ENCODE measurements at regions not wholly inside any gene's neighbourhood (a gene's known extent, or its start where the extent isn't known, plus 50 kb on each side); places are given as distances from the start of the nearest gene placed in this dataset.
"Not testable (repeated sequence)": the region's sequence is repeated elsewhere in the genome, so short reads cannot be mapped to it uniquely, and the experiment has no call there.

DNA sequence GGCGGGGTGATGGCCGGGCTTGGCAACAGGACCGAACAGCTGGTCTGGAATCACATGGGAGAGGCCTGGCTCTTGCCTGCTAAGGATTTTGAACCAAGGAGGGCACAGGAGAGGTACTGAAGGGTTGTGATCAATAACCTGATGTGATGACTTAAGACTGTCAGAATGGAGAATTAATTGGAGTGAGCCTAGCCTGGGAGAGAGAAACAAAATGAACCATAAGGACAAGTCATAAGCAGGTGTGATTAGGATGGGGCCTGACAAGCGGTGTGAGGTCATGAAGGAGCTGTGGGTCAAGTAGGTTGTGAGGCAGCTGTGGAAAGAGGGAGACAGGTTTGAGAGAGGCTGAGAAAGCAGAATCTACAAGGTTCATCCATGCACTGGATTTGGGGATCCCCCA lies 104.6 kb downstream of the MED10 start:
- no peak for DNase-seq (ENCODE audit: low read depth, low spot score)

DNA sequence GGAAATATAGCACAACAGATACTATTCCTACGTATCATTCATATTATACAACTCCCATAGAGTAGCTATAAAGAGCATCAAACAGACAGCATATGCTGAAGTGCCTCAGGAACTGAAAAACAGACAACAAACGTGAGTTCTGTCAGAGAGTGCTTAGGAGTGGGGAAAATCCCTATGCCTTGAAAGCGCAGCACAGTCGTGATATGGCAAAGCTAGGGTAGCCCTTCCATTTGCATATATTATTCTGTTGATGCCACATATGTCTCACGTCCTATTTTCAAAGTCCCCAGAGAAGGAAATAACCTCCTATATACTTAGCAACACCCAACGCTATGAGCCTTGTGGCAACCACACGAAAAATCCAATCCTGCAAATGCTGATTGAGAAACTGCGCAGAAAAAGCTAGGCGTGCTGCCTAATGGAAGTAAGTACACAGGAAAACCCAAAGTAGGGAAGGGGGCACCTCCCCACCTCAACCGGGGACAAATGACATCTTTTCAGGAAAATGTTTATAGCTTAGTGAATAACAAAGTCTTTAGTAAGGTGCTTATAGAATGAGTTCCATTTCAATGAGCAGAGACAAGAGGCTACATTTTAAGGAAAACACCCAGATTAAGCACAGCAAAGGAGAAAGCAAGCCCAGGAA lies 105.1 kb downstream of the MED10 start:
- DNase-seq (ENCODE audit: low read depth, low spot score), result no peak

DNA sequence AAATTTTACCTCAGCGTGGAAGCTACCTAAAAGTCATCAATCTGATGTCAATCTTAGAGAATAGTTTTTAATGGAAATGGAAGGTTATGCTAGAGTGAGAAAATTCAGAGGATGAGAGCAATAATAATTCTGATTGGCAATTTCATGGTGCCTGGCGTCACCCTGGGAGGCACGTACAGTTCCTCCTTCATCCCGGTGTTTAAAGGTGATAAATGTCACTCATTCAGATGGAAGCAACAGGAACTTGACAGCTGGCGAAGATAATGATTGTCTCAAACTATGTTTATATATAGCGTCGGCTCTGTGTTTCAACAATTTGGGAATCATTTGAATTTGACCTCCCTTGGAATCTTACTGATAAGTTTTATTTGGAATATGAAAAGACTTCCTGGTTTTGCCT lies 108.4 kb downstream of the MED10 start:
- DNase-seq (ENCODE audit: low read depth, low spot score), result no peak

DNA sequence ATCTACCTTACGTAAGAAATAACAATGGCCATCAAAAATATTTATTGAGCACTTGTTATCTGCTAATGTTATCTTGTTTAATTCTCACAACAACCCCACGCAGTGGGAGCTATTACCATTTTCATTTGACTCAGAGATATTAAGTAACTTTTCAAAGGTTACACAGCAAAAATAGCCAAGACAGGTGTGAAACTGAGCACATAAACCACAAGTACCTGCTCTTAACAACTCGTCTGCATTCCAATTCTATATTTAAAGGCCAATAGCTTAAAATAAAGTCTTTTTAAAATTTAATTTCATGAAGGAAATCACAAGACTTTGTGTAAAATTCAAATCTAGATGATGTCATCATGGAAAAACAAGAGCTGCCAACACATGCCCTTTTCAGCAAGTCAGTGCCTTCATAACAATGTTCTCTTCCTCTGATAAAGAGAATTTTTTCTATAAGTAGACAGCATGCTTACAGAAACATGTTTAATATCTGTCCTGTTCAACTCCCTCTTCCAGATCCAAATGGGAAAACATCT lies 111.6 kb downstream of the MED10 start:
- no peak for DNase-seq (ENCODE audit: low read depth, low spot score)

DNA sequence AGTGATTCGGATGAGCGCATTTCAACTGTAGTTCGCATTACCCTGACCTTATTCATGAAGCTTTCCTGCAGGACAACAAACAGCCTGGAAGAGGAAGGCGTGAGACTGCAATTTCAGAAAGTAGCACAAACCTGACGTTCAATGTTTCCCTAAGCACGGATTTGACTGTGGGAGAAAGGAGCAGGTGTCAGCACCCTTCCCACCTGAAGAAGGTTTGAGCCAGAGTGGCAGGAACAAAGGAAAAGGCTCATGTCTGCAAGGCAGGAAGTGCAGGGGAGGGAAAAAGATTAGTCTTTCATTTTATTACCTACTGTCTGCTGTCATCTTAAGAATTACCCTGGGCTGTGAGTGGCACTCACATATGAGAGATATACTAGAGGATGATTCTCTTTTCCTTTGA lies 114.0 kb downstream of the MED10 start:
- DNase-seq (ENCODE audit: low read depth, low spot score), result no peak

DNA sequence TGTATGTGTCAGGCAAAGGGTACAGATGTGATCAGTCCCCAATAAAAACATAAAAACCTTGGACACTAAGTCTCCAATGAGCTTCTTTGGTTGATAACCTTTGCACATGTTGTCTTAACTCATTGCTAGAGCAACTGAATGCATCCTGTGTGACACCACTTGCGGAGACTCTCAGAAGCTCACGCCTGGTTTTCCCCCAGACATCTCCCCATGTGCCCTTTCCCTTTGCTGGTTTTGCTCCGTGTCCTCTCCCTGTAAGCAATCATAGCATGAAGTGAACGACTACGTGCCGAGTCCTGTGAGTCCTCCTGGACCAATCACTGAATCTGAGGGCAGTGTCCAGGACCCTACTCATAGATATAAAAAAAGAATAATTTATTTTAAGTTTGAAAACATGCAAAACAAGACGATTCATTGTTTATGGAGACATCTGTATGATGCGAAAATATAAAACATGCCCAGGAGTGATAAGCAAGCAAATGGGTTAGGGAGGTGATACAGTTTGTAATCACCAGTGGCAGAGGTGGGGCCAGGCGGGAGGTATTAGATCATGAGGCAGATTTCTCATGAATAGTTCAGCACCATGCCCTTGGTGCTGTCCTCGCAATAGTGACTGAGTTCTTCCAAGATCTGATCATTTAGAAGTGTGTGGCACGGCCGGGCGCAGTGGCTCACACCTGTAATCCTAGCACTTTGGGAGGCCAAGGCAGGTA lies 115.5 kb downstream of the MED10 start:
- DNase-seq (ENCODE audit: low read depth, low spot score), result no peak

DNA sequence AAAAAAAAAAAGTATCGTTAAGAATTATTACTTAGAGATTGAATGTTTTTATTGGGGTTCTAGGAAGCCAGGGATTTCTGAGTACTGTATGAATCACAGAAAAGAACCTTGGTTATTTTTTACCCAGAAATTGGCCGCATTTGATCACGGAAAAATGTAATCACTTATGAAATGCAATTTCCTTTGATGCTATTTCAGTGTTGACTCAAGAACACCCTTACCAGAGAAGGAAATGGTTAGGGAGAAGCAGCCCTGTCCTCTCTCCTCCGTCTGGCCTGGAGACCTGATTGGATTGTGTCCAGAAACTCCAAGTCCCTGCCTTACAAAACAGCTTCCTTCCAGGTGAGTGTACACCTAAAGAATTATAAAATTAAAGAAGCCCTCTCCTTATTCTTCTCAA lies 116.7 kb downstream of the MED10 start:
- DNase-seq (ENCODE audit: low read depth, low spot score), result no peak

DNA sequence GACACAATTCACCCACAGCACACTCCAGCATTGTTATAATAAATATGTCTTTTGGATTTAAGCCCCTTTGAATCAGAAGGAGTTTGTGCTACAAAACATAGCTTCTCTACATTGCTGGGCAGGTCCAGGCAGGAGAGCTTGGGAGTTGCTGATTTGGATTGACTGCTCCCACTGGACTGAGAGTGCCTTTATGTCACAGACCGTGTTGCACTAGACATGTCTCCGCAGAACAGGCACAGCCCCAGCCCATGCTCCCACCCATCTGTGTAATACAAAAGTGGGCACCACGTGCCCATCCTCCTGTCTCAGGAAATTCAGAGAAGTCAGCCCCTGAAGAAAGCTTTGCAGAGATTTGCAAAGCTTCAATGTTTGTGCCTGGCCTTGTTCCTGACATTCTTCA lies 117.1 kb downstream of the MED10 start:
- DNase-seq (ENCODE audit: low read depth, low spot score), result no peak

DNA sequence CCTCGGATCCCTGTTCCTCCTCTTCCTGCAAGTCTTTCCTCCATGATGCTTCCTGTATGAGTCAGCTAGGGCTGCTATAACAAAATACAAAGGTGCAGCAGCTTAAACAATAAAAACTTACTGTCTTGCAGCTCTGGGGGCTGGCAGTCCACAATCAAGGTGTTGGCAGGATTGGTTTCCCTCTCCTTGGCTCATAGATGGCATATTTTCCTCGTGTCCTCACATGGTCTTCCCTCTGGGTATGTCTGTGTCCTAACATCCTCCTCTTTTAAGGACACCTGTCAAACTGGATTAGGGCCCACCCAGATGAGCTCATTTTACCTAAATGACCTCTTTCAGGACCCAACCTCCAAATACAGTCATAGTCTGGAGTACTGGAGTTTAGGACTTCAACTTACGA lies 117.5 kb downstream of the MED10 start:
- no peak for DNase-seq (ENCODE audit: low read depth, low spot score)

DNA sequence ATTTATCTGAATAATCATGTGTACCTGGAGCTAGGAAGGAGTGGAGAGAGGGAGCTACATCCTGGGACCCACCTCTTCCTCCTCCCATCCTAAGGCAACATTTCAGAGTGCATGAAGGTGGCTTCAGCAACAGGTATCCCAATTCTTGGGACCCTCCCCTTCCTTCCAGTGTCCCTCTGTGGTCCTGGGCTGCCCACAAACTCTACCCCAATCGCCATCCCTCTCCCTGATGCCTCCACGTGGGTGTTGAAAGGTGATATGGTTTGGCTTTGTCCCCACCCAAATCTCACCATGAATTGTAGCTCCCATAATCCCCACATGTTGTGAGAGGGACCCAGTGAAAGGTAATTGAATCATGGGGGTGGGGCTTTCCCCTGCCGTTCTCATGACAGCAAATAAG lies 121.4 kb downstream of the MED10 start:
- no peak for DNase-seq (ENCODE audit: low read depth, low spot score)

DNA sequence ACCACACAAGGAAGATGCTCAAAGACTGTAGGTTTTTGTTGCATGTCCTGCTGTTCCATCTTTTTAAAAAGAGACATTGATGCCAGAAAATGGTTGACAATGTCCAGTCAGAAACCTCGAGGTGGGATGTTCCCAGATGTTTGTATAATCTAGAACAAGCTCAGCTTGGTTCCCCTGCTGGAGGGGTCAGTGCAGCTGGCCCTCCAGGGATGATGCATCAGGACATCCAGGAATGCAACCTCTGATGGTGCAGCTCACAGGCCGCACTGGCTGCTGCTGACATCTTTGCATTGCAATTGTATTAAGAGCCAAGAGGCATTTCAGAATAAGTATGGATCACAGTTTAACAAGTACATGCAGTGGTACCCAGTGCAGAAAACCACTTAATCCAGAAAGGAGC lies 122.4 kb downstream of the MED10 start:
- DNase-seq (ENCODE audit: low read depth, low spot score), result no peak

DNA sequence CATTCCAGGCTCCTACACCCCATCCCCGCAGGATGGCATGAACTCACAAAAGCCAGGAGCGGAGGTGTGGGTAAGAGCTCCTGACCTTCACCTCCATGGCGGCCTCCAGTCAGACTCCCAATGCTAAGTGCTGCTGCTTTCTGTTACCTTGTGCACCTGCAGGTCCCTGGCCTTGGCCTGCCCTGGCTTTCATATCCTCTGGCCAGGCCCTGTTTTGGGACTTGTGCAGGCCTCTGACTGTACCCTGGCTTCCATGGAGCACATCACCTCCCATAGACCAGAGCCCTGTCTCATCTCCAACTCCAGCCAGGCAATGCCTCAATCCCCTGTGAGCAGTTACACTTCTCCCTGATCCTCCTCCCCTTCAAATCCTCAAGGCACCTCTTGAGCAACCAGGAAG lies 124.5 kb downstream of the MED10 start:
- no peak for DNase-seq (ENCODE audit: low read depth, low spot score)

DNA sequence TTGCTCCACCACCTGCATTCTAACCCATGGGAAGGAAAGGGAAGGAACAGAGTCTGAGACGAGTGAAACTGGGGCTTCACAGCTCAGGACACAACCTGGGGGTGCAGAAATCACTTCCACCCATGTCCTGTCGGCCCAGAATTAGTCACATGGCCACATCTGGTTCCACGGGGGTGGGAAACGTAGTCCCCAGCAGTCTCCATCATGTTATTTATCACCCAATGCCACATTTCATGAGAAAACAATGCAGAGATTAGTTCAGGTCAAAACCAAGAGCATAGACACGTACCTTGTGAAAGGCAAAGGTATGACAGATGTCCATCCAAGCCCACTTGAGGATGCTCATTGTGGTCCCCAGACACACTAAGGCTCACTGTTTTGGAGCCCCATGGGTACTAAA lies 125.1 kb downstream of the MED10 start:
- no peak for DNase-seq (ENCODE audit: low read depth, low spot score)

DNA sequence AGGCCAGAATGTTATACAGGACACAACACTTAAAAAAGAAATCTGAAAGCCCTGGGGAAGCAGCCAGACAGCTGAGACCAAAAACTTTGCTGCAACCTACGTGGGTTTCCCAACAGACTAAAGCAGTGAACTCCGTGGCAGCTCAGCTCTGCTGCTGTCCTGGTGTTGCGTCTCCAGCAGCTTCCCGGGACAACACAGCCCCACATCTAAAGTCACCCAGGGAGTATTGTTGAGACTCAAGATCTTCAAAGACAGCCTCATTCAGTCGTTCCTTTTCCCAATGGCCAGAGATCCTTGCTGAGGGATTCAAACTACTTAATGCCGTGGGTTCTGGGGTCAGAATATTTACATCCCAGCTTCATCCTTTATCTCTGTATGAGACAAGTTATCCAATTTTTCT lies 125.8 kb downstream of the MED10 start:
- DNase-seq (ENCODE audit: low read depth, low spot score), result no peak

DNA sequence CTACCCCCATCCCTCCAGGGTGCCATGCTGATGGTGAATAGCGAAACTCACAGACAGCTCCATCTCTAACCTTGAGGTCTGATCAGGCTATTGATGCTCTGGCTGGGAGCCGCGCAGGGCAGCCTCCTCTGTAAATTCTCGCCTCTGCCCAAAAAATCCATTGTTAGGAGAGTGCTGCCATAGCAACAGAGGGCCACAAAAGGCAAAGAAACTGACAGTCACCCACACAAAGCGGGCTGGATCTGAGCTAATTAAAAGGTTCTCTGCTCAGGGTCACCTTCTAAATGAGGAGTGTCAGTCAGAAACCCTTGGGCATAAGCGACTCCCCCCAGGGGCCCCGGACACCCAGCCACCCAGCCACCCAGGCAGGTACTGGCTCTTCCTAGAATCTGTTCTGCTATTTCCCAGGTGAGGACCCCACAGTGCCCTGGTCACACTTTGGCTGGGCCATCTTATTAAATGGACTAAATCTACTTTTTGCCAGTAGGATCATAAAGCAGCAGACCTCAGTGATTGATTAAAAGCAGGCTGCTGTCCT lies 126.7 kb downstream of the MED10 start:
- no peak for DNase-seq (ENCODE audit: low read depth, low spot score)

DNA sequence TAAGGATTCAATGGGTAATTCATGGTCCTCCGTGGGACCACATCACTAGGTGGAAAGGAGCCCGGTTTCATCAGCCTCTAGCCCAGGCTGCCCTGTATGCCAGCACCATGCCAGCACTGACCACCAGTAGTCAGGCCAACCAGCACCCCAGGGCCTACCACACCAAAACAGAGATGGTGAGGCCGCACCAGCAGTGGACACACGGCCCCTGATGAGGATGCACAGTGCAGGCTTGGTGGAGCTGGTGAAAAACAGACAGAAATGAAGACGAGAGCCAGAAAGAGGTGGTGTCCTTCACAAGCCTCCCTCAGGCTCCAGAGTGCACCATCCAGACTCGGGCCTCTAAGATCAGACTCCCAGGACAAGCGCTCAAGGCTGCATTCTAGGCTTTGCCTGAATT lies 128.2 kb downstream of the MED10 start:
- DNase-seq (ENCODE audit: low read depth, low spot score), result no peak

DNA sequence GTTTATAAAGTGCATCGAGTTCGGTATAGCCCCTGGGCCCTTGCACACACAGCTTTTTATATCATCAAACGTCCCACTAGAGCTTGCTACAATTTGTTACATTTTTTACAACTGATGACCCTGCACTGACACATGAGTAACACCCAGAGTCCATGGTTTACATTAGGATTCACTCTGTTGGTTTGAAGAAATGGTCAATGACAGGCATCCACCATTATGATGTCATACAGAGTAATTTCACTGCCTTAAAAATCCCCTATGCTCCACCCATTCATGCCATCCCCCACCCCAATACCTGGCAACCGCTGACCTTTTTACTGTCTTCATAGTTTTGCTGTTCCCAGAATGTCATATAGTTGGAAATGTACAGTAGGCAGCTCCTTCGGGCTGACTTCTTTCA lies 130.2 kb downstream of the MED10 start:
- no peak for DNase-seq (ENCODE audit: low read depth, low spot score)

DNA sequence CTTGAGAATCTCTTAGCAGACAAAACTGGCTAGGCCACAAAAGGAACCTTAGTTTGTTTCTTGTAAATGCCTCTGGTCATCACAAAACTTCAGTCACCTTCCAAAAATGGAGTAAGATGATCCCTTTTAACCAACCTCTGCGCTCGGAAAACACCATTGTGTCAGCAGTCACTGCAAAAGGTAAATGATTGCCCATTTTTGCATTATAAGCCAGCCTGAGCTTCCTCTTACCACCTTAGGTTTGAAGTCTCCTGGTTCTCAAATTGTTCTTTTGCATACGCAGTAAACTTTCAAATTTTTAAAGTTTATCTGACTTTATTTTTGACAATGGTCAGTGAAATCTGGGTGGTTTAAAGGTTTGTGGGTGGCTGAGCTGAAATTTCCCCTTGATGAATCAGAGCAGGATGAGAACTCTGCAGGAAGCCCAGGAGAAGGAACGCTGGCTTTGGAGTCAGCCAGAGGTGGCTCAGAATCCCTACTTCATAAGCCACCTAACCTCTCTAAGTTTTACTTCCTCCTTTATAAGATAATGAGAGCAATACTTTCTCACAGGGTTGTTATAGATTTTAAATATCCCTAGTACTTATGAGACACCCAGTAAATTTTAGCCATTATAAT lies 131.4 kb downstream of the MED10 start:
- no peak for DNase-seq (ENCODE audit: low read depth, low spot score)

DNA sequence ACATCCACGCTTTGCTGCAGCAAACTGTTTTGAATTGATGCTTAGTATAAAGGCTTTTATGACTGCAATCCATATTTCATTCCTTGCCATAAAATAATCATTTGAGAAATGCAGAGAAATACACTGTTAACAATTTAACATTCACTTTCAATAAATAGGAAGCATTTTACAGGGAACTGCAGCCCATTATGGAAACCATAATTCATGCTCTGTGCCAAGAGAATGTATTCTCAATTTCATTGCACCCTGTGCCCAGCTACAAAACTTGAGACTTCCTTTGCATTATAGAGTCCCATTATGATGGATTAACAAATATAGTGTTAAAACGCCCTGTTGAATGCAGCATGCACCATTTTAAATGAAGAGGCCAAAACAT lies 134.0 kb downstream of the MED10 start:
- no peak for DNase-seq (ENCODE audit: low read depth, low spot score)

DNA sequence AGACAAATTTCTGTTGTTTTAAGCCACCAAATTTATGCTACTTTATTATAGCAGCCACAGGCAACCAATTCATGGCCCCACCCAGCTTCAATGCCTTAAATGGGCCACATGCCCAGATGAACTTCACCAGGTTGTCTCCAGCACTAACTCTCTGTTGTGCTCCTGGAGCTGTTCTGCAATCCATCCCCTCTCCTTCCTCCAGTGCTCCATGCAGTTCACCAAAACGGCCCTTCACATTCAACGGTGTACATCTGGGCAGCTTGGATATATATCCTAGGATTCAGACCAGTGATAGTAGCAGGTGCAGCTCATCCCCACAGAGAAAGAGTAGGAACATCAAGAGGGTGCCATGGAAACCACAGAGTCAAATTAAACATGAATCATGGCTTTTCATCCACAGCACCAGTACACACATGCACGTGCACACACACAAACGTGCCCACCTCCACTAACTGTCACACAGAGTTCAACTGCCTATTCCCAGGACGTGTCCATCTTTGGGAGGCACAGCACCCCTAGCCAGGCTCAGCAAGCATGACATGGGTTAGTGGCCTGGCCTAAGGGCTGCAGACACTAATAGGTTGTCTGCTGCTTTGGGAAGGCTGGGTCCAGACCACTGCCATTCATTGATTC lies 134.5 kb downstream of the MED10 start:
- no peak for DNase-seq (ENCODE audit: low read depth, low spot score)

DNA sequence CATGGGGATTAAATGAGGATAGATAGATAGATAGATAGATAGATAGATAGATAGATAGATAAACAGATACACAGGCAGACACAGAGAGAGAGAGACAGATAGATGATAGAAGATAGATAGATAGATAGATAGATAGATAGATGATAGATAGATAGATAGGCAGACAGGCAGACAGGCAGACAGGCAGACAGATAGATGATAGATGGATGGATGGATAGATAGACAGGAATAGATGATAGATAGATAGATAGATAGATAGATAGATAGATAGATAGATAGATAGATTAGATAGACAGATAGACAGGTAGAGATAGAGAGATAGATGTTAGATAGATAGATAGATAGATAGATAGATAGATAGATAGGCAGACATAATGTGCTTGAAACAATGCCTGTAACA lies 137.3 kb downstream of the MED10 start:
- not testable (repeated sequence) for DNase-seq (ENCODE audit: low read depth, low spot score)

DNA sequence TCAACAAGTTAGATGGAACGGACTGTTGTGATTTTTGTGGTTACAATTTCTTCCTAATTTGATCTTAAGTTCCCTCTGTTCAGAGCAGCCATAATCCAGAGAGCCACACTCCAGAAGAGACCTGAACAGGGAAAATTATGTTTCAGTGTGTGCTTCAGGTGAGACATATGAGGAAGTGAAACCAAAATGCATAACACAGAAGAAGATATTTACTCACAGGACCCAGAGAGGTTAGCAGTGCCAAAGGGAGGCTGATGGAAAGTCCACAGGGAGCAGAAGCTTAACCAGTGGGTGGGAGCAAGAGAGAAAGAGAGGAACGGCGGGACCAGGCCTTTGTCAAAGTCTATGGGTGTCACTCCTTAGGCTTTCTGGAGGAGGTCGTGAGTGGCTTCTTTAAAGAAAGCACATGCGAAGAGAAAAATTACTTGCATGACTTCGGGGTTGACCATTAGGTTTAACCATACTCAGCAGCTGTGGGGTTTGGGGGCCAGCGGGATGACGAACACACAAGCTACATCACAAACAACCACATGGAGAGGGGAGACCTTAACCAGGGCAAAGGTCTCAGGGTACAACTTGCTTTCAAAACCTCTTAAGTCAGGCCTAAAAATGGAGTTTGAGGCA lies 141.4 kb downstream of the MED10 start:
- DNase-seq (ENCODE audit: low read depth, low spot score), result no peak

Data from brain pericyte (primary cell).